DOHH2 (cell line): ENCODE measurements at regions not wholly inside any gene's neighbourhood (a gene's known extent, or its start where the extent isn't known, plus 50 kb on each side); places are given as distances from the start of the nearest gene placed in this dataset.

ENCODE experiments used
- H3F3A ChIP-seq: fragments of 200-600 bp; sonication (generic), shearing (Covaris generic); 2 replicates; pipeline ENCODE4 v1.6.0; 2016; ENCODE audit warnings: antibody characterized with exemption, mild to moderate bottlenecking; ENCODE audit not compliant: control insufficient read depth, insufficient read depth
- H3K27ac ChIP-seq: fragments of 200-600 bp; sonication (generic); 2 replicates; pipeline ENCODE4 v1.5.1; 2014; ENCODE audit warnings: low read depth, mild to moderate bottlenecking, low read length, moderate library complexity
- H3K27me3 ChIP-seq: fragments of 200-600 bp; sonication (generic); 2 replicates; pipeline ENCODE4 v1.6.1; 2014; ENCODE audit warnings: mild to moderate bottlenecking, low read length, mixed read lengths; ENCODE audit not compliant: control insufficient read depth
- H3K36me3 ChIP-seq: fragments of 200-600 bp; sonication (generic); 2 replicates; pipeline ENCODE4 v1.6.1; 2014; ENCODE audit warnings: mild to moderate bottlenecking, low read length, moderate library complexity, mixed read lengths; ENCODE audit not compliant: control insufficient read depth
- H3K4me1 ChIP-seq: fragments of 200-600 bp; sonication (generic); 2 replicates; pipeline ENCODE4 v1.6.1; 2014; ENCODE audit warnings: mild to moderate bottlenecking, low read length, mixed read lengths; ENCODE audit not compliant: control insufficient read depth
- H3K4me2 ChIP-seq: fragments of 200-600 bp; sonication (generic); 2 replicates; pipeline ENCODE4 v1.6.0; 2014; ENCODE audit warnings: mild to moderate bottlenecking, low read length, moderate library complexity
- H3K4me3 ChIP-seq: fragments of 200-600 bp; sonication (generic); 2 replicates; pipeline ENCODE4 v1.5.1; 2014; ENCODE audit warnings: mild to moderate bottlenecking, low read length, mixed read lengths
- H3K79me2 ChIP-seq: fragments of 200-600 bp; sonication (generic); 2 replicates; pipeline ENCODE4 v1.6.1; 2014; ENCODE audit warnings: mild to moderate bottlenecking, low read length, mixed read lengths; ENCODE audit not compliant: control insufficient read depth
- H3K9me2 ChIP-seq: fragments of 200-600 bp; sonication (generic); replicated peaks from 2 replicates; pipeline ENCODE4 v1.6.1; 2014; ENCODE audit warnings: mild to moderate bottlenecking, low read length, mixed read lengths; ENCODE audit not compliant: control insufficient read depth
- H3K9me3 ChIP-seq: fragments of 200-600 bp; sonication (generic); 2 replicates; pipeline ENCODE4 v1.6.1; 2014; ENCODE audit warnings: antibody characterized with exemption, low read length, mixed read lengths; ENCODE audit not compliant: control insufficient read depth, insufficient read depth
- H4K20me1 ChIP-seq: fragments of 200-600 bp; sonication (generic); 2 replicates; pipeline ENCODE4 v1.6.0; 2014; ENCODE audit warnings: low read depth, mild to moderate bottlenecking, antibody characterized with exemption, low read length, moderate library complexity; ENCODE audit not compliant: control insufficient read depth, insufficient read depth
- EZH2phosphoT487 ChIP-seq: fragments of 200-600 bp; sonication (generic); IDR thresholded peaks from 2 replicates; pipeline ENCODE4 v1.6.1; 2017; ENCODE audit warnings: borderline replicate concordance, mild to moderate bottlenecking, antibody characterized with exemption, low read length, moderate library complexity, mixed read lengths
- TF ChIP-seq, protein P1 (sequence below): fragments of 200-600 bp; sonication (generic); IDR thresholded peaks from one replicate; pipeline ENCODE4 v1.5.1; 2014; ENCODE audit warnings: antibody characterized with exemption, mild to moderate bottlenecking, low read depth, low read length; ENCODE audit not compliant: poor library complexity, severe bottlenecking

GRCh38 chr5:82480331-82480730 lies 202.2 kb upstream of the RPS23 start:
- no peaks in the 10 kb centered on the region for H3K9me2 ChIP-seq
- H3K4me2 ChIP-seq = no peak overlapping the region
- H4K20me1 ChIP-seq = no peaks in the 10 kb centered on the region
- H3K4me1 ChIP-seq = no peaks in the 10 kb centered on the region
- no peaks in the 10 kb centered on the region for H3K9me3 ChIP-seq
- no peak overlapping the region for H3K4me3 ChIP-seq
- TF ChIP-seq, protein P1, sequence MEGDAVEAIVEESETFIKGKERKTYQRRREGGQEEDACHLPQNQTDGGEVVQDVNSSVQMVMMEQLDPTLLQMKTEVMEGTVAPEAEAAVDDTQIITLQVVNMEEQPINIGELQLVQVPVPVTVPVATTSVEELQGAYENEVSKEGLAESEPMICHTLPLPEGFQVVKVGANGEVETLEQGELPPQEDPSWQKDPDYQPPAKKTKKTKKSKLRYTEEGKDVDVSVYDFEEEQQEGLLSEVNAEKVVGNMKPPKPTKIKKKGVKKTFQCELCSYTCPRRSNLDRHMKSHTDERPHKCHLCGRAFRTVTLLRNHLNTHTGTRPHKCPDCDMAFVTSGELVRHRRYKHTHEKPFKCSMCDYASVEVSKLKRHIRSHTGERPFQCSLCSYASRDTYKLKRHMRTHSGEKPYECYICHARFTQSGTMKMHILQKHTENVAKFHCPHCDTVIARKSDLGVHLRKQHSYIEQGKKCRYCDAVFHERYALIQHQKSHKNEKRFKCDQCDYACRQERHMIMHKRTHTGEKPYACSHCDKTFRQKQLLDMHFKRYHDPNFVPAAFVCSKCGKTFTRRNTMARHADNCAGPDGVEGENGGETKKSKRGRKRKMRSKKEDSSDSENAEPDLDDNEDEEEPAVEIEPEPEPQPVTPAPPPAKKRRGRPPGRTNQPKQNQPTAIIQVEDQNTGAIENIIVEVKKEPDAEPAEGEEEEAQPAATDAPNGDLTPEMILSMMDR = no peak
- no peak for TF ChIP-seq EZH2phosphoT487
- no peaks in the 10 kb centered on the region for H3K79me2 ChIP-seq
- no peaks in the 10 kb centered on the region for H3F3A ChIP-seq
- no peaks in the 10 kb centered on the region for H3K36me3 ChIP-seq
- H3K27me3 ChIP-seq = no peaks in the 10 kb centered on the region
- no peak overlapping the region for H3K27ac ChIP-seq

DNA sequence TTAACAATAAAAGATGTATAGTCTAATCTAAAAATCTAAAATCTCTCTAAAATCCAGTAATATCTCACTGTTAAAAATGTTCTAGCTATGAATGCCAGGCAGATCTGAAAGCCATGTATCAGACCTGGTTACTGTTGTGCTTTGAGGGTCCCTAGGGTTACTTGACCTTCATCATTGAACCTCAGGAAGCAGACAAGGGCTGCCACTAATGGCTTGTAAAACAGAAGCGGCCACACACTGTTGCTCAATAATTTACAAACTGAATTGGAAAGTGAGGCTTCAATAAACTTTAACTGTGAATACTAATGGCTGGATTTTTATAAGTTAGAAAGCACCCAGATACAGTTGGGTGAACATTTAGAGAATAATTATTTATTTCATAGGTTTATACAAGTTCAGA lies 198.0 kb upstream of the RPS23 start:
- Histone ChIP-seq H3K27me3 (no peaks in the 10 kb centered on the region), H4K20me1 (no peaks in the 10 kb centered on the region), H3K9me2 (no peaks in the 10 kb centered on the region), H3K79me2 (no peaks in the 10 kb centered on the region), H3K27ac (no peak overlapping the region), H3K4me3 (no peak overlapping the region), H3K4me1 (no peaks in the 10 kb centered on the region), H3K36me3 (no peaks in the 10 kb centered on the region), H3F3A (no peaks in the 10 kb centered on the region), H3K9me3 (no peaks in the 10 kb centered on the region), H3K4me2 (no peak overlapping the region)
- TF ChIP-seq EZH2phosphoT487 = no peak
- TF ChIP-seq, protein P1 = no peak

DNA sequence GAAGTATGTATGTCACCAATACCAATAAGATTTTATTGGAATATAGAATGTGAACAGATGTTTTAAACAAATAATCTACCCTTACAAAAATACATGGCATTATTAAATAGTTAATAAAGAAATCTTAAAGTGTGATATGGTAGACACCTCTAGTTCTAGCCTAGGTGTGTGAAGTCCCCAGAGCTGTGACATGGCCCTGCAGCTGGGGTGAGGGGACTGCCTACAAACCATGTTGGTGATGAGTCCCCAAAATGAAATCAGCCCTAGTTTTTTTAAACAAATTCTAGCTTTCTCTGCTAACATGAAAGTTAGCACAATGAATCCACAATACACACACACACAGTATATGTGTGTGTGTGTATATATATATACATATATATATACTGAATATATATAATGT lies 195.1 kb upstream of the RPS23 start:
- Histone ChIP-seq H3K4me3 (no peak overlapping the region), H3K79me2 (no peaks in the 10 kb centered on the region), H3K9me3 (no peaks in the 10 kb centered on the region), H3F3A (no peaks in the 10 kb centered on the region), H3K9me2 (no peaks in the 10 kb centered on the region), H4K20me1 (no peaks in the 10 kb centered on the region), H3K4me2 (no peak overlapping the region), H3K27me3 (no peaks in the 10 kb centered on the region), H3K27ac (no peak overlapping the region), H3K36me3 (no peaks in the 10 kb centered on the region), H3K4me1 (no peaks in the 10 kb centered on the region)
- TF ChIP-seq, protein P1 = no peak
- TF ChIP-seq EZH2phosphoT487 = no peak
